Suprapubic skin (tissue), 4 donors: ENCODE measurements at regions not wholly inside any gene's neighbourhood (a gene's known extent, or its start where the extent isn't known, plus 50 kb on each side); places are given as distances from the start of the nearest gene placed in this dataset.
"Not testable (repeated sequence)": the region's sequence is repeated elsewhere in the genome, so short reads cannot be mapped to it uniquely, and the experiment has no call there.

Experiments
- CTCF ChIP-seq, 2 donors: fragments of 200-600 bp in 1 of 2; fragments of 450-650 bp in 1 of 2; sonication (generic) in 1 of 2; IDR thresholded peaks; one replicate each; pipeline ENCODE4 v1.5.1; 2016 to 2019; ENCODE audit warnings: antibody characterized with exemption in 2 of 2, mild to moderate bottlenecking in 1 of 2, moderate library complexity in 1 of 2
- EP300 ChIP-seq: sonication (generic); formaldehyde crosslinking; IDR thresholded peaks from one replicate; pipeline ENCODE4 v1.6.1; 2017; ENCODE audit warnings: antibody characterized with exemption
- POLR2A ChIP-seq, 2 donors: fragments of 450-650 bp; IDR thresholded peaks; one replicate each; pipeline ENCODE4 v1.6.1; 2017; ENCODE audit warnings: antibody characterized with exemption in 2 of 2, mild to moderate bottlenecking in 2 of 2, moderate library complexity in 2 of 2
- POLR2AphosphoS5 ChIP-seq, 3 donors: sonication (generic); formaldehyde crosslinking; IDR thresholded peaks; one replicate each; pipeline ENCODE4 v1.6.1; 2017; ENCODE audit warnings: antibody characterized with exemption in 3 of 3

- not testable (repeated sequence) for TF ChIP-seq CTCF (IDR thresholded peaks at IDR 0.05); EP300; POLR2A (IDR thresholded peaks at IDR 0.05); POLR2AphosphoS5 (IDR thresholded peaks at IDR 0.05)
Measured at GRCh38 chr2:91573755-91574154, 2882.3 kb downstream of the RPIA start.
